HG03442 (cell line): ENCODE measurements at regions not wholly inside any gene's neighbourhood (a gene's known extent, or its start where the extent isn't known, plus 50 kb on each side); places are given as distances from the start of the nearest gene placed in this dataset.
A peak's percentile ranks its signal among the peaks of the same experiment; 100 is the strongest.

Experiments
- ATAC-seq: cut with Tn5 transposase; IDR thresholded peaks from one replicate; pipeline ENCODE4 v1.9.1; 2021; ENCODE audit warnings: mild to moderate bottlenecking, moderate library complexity; ENCODE audit not compliant: unreplicated experiment

DNA sequence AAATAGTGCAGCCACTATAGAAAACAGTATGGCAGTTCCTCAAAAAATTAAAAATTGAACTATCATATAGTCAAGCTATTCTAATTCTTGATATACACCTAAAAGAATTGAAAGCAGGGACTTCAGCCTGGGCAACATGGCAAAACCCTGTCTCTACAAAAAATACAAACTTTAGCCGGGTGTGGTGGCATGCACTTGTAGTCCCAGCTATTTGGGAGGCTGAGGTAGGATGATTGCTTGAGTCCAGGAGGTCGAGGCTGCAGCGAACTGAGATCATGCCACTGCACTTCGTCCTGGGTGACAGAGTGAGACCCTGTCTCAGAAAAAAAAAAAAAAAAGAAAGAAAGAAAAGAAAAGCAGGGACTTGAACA, 64.0 kb upstream of the FOXN2 start:
- ATAC-seq: no peak

DNA sequence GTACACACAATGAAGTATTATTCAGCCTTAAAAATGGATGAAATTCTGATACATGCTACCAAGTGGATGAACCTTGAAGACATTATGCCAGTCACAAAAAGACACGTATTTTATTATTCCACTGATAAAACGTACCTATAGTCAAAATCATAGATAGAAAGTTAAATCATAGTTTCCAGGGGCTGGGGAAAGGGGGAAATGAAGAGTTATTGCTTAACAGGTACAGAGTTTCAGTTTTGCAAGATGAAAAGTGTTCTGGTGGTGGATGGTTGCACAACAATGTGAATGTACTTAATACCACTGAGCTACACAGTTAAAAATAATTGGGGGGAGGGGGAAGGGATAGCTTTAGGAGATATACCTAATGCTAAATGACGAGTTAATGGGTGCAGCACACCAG, 63.5 kb upstream of the FOXN2 start:
- ATAC-seq: peak; percentile 37

DNA sequence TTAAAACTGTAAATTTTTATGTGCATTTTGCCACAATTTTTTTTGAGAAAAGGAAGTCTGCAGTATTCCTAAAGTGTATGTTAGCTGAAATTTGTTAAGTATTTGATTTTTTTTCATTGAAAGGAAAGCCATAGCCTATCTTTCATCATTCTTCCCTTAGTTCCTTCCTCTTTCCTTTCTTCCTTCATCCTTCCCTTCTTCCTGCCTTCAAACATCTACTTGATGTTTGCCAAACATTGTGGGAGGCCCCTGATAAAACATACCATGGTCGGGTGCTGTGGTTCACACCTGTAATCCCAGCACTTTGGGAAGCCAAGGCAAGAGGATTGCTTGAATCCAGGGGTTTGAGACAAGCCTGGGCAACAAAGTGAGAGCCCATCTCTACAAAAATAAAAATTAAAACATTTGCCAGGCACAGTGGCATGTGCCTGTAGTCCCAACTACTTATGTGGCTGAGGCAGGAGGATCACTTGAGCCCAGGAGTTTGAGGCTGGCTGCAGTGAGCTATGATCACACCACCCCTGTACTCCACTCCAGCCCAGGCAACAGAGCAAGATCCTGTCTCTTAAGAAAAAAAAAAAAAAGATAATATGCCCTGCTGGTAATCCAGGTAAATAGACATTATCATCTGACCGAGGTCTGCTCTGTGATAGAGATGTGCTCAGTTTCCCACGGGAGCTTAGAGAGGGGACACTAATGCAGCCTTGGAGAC, 62.9 kb upstream of the FOXN2 start:
- no peak for ATAC-seq

DNA sequence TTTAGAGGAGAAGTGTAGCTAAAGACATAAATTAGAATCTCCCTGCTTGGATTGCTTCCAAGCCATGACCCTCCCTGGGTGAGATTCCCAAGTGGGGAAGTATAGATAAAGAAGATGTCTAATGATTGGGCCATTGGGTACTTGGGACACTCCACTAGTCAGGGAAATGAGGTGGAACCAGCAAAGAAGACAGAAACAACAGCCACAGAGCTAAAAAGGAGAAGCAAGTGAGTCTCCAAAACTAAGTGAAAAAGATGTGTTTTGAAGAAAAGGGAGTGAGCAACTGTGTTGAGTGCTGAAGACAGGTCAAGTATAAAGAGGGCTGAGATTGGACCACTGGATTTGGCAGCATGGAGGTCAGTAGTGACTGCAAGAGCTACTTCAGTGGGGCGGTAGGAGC, 61.2 kb upstream of the FOXN2 start:
- no peak for ATAC-seq

- no peak for ATAC-seq
These were observed 59.6 kb upstream of the FOXN2 start for GRCh38 chr2:48254839-48255238.

DNA sequence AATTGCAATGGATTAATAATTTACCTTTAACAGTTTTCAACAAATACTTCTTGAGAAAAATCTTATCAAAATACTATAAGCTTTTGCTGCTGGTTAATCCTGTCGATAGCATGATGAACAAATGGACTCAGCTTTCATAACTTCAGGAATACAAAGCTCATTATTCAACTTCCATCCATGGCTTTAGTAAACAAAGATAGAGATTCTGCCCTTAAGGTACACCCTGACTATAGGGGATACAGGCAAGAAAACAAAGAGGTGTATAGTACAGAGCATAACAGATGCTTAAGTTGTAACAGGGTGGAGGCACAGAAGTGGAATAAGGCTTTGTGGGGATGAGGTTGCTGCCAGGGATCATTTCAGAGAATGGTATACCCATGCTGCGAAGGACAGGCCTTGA, 57.0 kb upstream of the FOXN2 start:
- ATAC-seq: no peak

- no peak for ATAC-seq
These were observed 55.9 kb upstream of the FOXN2 start for GRCh38 chr2:48258481-48259149.

DNA sequence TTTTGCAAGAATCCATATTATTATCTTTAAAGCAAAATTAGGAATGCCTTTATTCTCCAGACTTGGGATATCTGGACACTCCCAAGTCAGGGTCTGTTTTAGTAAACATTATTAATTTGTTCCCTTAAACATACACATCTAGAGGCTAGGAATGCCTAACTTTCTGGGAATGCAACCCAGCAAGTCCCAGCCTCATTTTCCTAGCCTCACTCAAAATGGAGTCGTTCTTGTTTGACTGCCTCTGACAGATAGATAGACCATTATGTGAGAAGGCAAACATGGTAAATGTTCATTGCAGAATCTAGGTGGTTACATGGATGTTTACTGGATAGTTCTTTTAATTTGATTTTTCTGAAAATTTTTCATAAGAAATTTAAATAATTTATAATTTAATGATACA, 54.7 kb upstream of the FOXN2 start:
- ATAC-seq: no peak

- ATAC-seq: no peak
These were observed 49.9 kb upstream of the FOXN2 start for GRCh38 chr2:48264627-48265026.
